Nephron progenitor cell (in vitro differentiated cells): ENCODE measurements at regions not wholly inside any gene's neighbourhood (a gene's known extent, or its start where the extent isn't known, plus 50 kb on each side); places are given as distances from the start of the nearest gene placed in this dataset.

ENCODE experiments used
- DNase-seq: peaks from one replicate; pipeline ENCODE4 v3.0.0; 2021
- H3K27ac Mint-ChIP-seq: 2 replicates; pipeline ENCODE4 v1.8.0; 2021; ENCODE audit warnings: mild to moderate bottlenecking, moderate library complexity, mixed read lengths
- H3K27me3 Mint-ChIP-seq: 2 replicates; pipeline ENCODE4 v1.8.0; 2021; ENCODE audit warnings: mild to moderate bottlenecking, low read depth, mixed read lengths; ENCODE audit not compliant: poor library complexity
- H3K36me3 Mint-ChIP-seq: 2 replicates; pipeline ENCODE4 v1.8.0; 2021; ENCODE audit warnings: low read depth, mixed read lengths
- H3K4me1 Mint-ChIP-seq: 2 replicates; pipeline ENCODE4 v1.8.0; 2021; ENCODE audit warnings: mixed read lengths
- H3K4me3 Mint-ChIP-seq: 2 replicates; pipeline ENCODE4 v1.8.0; 2021; ENCODE audit warnings: mild to moderate bottlenecking, moderate library complexity, mixed read lengths
- H3K9me3 Mint-ChIP-seq: 2 replicates; pipeline ENCODE4 v1.8.0; 2021; ENCODE audit warnings: mild to moderate bottlenecking, moderate library complexity, mixed read lengths
- TF ChIP-seq, protein P1 (sequence below): fragments of 200-600 bp; sonication (generic); IDR thresholded peaks from 2 replicates; pipeline ENCODE4 v1.5.0; 2021; ENCODE audit warnings: antibody characterized with exemption

DNA sequence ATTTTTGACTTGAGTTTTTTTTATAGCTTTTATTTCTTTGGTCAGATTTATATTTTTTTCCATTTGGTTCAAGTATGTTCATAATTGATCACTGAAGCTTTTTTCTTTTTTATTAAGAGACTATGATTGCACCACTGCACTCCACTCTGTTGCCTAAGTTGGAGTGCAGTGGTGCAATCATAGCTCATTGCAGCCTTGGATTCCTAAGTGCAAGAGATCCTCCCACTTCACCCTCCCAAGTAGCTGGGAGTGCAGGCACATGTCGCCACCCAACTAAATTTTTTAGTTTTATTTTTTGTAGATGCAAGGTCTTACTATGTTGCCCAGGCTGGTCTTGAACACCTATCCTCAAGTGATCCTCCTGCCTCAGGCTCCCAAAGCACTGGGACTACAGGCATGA, 97.7 kb upstream of the KIF5B start:
- peaks cover 4% of the 10 kb centered on the region for H3K27me3 Mint-ChIP-seq
- peaks cover 27% of the 10 kb centered on the region for H3K9me3 Mint-ChIP-seq
- no peak for DNase-seq
- H3K4me3 Mint-ChIP-seq = no peak overlapping the region
- no peaks in the 10 kb centered on the region for H3K4me1 Mint-ChIP-seq
- TF ChIP-seq, protein P1, sequence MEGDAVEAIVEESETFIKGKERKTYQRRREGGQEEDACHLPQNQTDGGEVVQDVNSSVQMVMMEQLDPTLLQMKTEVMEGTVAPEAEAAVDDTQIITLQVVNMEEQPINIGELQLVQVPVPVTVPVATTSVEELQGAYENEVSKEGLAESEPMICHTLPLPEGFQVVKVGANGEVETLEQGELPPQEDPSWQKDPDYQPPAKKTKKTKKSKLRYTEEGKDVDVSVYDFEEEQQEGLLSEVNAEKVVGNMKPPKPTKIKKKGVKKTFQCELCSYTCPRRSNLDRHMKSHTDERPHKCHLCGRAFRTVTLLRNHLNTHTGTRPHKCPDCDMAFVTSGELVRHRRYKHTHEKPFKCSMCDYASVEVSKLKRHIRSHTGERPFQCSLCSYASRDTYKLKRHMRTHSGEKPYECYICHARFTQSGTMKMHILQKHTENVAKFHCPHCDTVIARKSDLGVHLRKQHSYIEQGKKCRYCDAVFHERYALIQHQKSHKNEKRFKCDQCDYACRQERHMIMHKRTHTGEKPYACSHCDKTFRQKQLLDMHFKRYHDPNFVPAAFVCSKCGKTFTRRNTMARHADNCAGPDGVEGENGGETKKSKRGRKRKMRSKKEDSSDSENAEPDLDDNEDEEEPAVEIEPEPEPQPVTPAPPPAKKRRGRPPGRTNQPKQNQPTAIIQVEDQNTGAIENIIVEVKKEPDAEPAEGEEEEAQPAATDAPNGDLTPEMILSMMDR = no peak
- no peak overlapping the region for H3K27ac Mint-ChIP-seq
- H3K36me3 Mint-ChIP-seq = no peaks in the 10 kb centered on the region

DNA sequence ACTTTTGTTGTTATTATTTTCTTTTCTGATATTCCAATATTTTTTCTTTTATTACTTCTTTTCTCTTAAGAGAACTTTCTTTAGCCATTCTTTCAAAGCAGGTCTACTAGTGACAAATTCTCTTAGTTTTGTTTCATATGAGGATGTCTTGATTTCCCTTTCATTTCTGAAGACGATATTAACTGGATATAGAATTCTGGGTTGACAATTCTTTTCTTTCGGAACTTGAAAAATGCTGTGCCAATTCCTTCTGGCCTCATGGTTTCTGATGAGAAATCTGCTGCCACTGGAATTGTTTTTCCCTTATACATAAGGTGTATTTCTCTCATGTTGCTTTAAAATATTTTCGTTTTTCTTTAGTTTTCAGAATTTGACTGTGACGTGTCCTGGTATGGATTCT, 97.0 kb upstream of the KIF5B start:
- DNase-seq = no peak
- no peaks in the 10 kb centered on the region for H3K4me1 Mint-ChIP-seq
- no peak overlapping the region for H3K27ac Mint-ChIP-seq
- TF ChIP-seq, protein P1 = no peak
- H3K4me3 Mint-ChIP-seq = no peak overlapping the region
- no peaks in the 10 kb centered on the region for H3K36me3 Mint-ChIP-seq
- H3K27me3 Mint-ChIP-seq = peaks cover 4% of the 10 kb centered on the region
- H3K9me3 Mint-ChIP-seq = peaks cover 27% of the 10 kb centered on the region

DNA sequence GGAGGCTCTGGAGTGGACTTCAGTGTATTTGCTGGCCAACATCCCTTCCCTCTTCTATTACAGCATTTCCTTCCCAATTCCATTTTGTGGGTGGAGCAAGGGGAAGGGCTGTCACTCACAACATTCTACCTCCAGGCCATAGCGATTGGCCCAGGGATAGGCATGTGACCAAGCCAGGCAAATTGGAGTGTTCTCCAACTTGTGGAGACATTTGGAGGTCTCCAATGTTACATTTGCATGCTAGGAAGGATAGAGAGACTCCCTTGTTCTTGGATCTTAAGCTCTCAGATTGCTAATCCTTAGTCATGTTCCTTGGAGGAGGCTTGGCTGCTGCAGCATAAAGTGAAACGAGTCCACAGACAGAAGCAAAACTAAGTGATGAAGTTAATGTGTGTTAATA, 95.6 kb upstream of the KIF5B start:
- peaks cover 27% of the 10 kb centered on the region for H3K9me3 Mint-ChIP-seq
- H3K4me1 Mint-ChIP-seq = no peaks in the 10 kb centered on the region
- H3K4me3 Mint-ChIP-seq = no peak overlapping the region
- DNase-seq = no peak
- H3K36me3 Mint-ChIP-seq = no peaks in the 10 kb centered on the region
- TF ChIP-seq, protein P1 = no peak
- peaks cover 4% of the 10 kb centered on the region for H3K27me3 Mint-ChIP-seq
- no peak overlapping the region for H3K27ac Mint-ChIP-seq

DNA sequence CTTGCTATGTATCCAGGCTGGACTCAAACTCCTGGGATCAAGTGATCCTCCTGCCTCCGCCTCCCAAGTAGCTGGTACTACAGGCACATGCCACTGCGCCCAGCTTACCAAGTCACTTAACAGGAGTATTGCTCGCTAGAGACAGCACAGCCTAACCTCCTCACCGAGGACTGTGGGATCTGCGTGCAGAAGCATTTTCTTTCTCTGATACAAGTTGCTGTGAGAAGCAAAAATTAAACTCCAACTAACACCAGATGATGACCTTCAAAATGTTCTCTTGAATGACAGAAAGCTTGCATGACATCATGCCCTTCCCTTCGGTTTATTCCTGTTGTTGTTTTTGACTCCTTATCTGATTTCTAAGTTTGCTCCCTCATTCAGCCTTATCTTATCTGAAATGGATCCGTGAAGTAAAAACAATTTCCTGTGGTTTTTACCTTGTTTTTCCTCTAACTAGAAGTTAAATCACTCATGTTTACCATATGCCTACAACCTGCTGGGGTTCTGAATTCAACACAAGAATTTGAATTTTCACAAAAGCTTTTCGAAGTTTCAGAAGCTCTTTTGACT, 94.4 kb upstream of the KIF5B start:
- H3K27ac Mint-ChIP-seq = no peak overlapping the region
- H3K36me3 Mint-ChIP-seq = no peaks in the 10 kb centered on the region
- no peak overlapping the region for H3K4me3 Mint-ChIP-seq
- H3K27me3 Mint-ChIP-seq = peaks cover 4% of the 10 kb centered on the region
- TF ChIP-seq, protein P1 = no peak
- no peak for DNase-seq
- peaks cover 27% of the 10 kb centered on the region for H3K9me3 Mint-ChIP-seq
- no peaks in the 10 kb centered on the region for H3K4me1 Mint-ChIP-seq

DNA sequence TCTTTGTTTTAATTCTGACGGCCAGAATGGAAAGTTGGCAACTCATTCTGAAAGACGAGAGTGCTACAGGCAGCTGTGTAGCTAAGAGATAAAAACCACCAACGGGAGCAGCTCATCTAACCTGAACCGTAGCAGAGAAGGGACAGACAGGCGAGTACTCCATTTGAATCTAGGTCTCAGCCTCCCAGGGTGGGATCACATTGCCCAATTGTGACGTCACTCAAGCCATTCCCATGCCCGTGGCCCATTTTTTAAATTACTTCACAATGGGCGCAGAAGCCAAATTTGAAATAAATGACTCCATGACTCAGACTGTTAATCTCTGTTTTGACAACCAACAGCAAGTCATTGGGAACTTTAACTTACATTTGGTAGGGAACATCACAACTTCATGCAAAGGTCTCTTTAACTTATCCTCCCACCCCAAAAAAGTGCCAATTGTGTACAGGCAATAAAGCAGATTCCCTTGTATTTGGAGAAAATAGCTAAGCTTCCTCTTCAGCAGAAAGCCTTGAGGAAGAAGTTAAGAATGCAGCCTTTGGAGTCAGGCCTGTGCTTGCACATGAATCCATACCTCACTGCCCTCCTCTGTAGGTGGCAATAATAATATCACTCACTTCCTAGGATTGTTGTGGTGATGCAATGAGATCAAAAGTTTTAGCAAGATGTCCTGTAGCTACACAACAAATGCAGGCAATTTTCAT, 93.2 kb upstream of the KIF5B start:
- Mint-ChIP-seq H3K27ac (no peak overlapping the region), H3K4me1 (no peaks in the 10 kb centered on the region), H3K4me3 (no peak overlapping the region), H3K27me3 (no peaks in the 10 kb centered on the region), H3K36me3 (no peaks in the 10 kb centered on the region), H3K9me3 (peaks cover 20% of the 10 kb centered on the region)
- DNase-seq = no peak
- TF ChIP-seq, protein P1 = no peak

DNA sequence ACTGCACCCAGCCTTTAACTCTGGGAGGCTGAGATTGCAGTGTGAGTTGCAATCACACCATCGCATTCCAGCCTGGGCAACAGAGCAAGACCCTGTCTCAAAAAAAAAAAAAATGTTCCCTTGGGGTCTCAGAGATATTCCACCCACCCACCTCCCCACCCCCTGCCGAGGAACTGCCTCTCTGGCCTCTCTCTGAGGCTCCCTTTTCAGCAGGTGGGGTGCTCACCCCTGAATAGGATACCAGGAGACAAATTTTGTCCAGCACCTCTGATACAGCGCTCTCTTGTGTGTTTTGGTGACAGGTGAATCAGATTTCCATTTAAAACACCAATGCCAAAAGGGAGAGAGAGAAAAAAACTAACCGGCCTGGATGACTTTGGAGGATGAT, 92.6 kb upstream of the KIF5B start:
- Mint-ChIP-seq H3K36me3 (no peaks in the 10 kb centered on the region), H3K27me3 (no peaks in the 10 kb centered on the region), H3K4me1 (no peaks in the 10 kb centered on the region), H3K27ac (no peak overlapping the region), H3K4me3 (no peak overlapping the region), H3K9me3 (peaks cover 17% of the 10 kb centered on the region)
- TF ChIP-seq, protein P1 = no peak
- no peak for DNase-seq
